GM21367 (cell line): ENCODE measurements at regions not wholly inside any gene's neighbourhood (a gene's known extent, or its start where the extent isn't known, plus 50 kb on each side); places are given as distances from the start of the nearest gene placed in this dataset.

Source experiments
- ATAC-seq: cut with Tn5 transposase; IDR thresholded peaks from one replicate; pipeline ENCODE4 v1.9.1; 2021; ENCODE audit not compliant: unreplicated experiment

DNA sequence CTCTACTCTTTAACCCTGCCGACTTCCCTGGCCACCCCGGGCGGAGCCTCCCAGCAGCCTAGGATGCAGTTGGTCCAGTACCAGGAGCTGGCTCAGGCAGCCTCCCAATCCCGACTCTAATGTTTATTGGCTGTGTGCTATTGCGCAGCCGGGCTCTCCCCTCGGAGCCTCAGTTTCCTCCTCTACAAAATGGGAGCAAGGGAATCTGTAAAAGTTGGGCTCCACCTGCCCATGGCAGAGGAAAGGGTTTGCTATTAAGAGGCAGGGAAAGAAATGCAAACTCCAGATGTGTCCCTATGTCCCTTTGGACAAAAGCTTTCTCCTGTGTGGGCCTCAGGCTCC lies 140.8 kb upstream of the PJA1 start:
- ATAC-seq = no peak

DNA sequence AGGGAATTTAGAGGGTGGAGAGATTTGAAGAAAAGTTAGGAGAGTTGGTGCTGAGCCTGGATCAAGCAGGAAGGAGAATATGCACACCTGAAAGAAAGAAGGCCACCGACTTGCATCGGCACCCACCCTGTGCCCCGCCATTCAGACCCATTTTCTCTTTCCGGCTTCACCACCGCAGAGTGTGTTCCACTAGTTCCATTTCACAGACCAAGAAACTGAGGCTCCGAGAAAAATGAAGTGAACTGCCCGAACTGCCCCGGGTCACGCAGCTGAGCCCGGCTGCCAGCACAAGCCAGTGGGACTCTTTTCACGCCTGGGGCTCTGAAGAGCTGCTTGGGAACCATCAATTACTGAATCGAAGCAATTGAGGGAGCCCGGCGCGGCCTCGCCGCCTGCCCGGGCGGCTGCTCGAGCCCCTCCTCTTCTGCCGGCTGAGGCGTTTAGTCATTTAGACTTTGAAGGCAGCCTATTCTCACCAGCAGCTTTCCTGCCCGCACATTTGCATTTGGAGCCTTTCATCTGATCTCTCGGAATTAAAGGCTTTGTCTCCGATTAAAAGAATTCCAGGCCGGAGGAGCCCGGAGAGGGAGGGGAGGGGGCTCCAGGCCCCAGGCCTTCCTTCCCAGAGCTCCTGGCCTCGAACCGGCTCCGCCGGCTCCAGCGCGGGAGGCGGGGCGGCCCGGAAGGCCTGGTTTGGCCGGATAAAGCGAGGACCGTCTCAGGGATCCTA lies 140.2 kb upstream of the PJA1 start:
- no peak for ATAC-seq

DNA sequence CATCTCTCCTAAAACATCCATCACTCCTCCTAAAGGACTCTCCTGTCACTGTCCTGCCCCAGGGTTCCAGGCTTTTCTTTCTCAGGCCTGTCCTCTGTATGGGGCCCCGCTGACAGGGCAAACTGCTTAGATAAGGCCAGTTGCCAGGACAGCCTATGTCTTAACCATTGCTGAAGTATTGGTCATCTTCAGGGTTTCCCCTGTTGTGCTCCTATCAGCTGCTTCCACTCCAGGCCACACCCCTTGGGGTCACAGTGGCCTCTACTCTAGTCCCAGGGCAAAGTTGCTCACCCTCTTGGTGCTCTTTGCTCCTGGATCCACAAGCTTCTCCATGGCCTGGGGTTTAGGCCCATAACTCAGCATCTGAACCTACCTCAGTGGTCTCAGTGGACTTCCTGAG lies 138.0 kb upstream of the PJA1 start:
- no peak for ATAC-seq

DNA sequence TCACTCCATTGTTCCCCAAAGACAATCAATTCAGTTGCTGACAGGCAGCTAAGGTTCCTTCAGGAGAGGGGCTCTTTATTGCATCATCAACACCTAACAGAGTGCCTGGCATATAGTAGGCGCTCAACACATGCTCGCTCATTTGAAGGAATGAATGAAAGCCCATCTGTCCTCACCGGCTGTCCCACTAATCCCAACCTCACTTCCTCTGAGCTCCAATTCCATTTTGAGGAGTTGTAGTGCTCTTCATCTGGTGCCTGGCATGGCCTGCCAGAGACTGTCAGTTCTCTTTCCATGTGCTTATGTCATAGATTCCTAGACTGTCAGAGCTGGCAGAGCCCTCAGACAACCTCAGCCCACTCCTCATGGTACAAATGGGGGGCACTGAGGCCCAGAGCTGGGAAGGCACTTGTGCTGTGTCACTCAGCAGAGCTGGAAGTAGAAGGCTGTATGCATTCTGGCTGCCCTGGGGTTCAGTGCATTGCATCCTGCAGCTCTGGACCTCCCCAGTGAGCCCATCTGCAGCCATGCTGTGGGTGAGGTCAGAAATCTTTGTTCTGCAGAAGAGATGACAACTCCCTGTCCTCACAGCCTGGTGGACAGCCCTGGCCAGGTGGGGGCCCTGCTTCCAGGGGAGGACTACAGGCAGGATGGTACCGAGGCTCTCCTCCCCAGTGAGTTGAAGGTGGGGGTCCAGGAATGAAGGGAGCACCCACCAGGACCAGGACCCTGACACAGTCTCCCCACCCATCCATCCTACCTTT lies 134.9 kb upstream of the PJA1 start:
- no peak for ATAC-seq

DNA sequence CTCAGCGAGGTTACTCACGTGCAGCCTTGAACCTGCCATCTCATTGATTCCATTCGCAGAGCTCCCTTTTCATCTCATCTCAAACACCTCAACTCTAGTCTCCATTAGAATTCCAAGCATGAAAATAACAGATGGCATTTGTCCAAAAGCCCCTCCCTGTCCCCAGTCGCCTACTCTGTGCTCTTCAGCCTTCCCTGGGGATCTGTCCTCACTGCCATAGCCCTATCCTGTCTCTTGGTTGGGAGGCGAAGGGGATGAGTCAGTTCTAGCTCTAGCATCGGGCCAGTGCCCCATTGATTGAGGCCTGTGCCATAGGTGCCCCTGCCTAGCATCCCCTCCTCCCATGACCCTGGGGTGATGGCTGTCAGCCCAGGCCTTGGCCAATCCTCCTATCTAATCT lies 134.0 kb upstream of the PJA1 start:
- no peak for ATAC-seq

DNA sequence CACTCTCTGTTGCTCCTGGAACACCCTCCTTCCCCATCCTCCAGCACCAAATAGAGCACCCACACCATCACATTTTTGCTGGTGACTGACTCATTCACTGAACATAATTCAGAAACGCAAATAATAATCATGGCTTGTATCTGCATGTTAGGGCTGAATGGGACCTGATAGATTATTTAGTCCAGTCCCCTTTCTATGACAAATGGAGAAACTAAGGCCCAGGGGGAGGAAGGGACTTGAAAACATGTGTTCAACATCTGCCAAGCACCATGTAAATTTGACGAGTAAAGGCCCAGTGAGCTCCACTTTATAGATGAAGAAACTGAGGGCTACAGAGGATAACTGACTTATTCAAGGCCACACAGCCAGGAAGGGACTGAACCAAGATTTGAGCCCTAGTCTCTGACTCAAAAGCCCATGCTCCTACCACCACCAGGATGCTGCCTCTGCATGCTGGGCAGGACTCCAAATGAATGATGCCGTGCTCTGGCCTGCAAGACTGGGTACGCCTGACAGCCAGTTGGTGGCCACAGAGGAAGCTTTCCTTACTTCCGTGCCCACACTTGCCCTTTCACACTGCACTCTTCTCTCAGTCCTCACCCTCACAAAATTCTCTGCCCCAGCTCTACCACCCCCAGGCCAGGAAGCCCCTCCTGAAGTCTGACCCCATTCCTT lies 133.3 kb upstream of the PJA1 start:
- no peak for ATAC-seq

DNA sequence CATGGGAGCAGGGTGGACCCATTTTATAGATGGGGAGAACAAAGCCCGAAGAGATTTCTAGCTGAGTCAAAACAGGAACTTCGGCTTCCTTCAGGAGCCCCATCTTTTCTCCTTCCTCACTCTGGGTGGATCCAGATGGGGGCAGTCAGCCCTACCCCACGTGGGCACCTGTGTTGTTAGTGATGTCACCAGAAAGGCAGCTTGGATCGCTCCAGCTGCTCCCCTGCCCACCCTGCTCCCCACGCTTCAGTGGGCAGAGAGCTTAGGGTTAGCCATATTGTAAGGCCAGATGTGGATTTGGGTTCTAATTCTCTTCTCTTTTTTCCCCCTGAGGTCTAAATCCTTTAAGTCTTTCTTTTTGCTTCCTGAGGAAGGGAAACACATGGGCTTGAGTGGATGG lies 132.3 kb upstream of the PJA1 start:
- no peak for ATAC-seq

DNA sequence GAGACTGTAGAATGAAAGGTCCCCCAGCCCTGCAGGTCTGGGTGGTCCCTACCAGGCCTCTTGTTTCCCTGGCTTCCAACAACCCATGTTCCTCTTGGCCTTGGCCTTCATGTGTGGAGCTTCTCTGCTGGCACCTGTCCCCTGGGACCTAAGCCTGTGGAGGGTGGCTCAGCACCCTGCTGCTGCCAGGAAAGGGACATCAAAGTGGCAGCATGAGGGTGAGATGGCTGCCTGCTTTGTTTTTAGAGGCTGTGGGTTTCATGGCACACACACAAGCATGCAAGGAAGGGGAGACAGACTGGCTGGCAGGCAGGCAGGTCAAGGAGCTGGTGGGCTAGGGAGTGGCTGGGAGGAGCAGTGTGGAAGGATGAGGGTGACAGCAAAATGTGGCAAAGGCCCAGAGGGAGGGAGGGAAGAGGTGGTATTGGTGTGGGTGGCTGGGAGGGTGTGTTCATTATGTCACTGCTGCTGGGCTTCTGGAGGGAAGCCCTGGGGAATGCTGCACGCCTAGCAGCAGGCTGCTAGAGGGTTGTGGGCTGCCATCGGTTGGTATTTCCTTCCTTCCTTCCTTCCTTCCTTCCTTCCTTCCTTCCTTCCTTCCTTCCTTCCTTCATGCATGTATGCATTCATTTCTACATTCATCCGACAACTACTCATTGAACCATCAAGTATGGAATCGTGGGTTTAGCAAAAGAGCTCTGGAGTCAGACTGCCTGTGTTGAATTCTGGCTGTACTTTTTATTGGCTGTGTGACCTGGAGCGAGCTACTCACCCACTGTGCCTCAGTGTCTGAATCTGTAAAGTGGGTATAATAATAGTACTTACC lies 128.7 kb upstream of the PJA1 start:
- ATAC-seq = no peak

DNA sequence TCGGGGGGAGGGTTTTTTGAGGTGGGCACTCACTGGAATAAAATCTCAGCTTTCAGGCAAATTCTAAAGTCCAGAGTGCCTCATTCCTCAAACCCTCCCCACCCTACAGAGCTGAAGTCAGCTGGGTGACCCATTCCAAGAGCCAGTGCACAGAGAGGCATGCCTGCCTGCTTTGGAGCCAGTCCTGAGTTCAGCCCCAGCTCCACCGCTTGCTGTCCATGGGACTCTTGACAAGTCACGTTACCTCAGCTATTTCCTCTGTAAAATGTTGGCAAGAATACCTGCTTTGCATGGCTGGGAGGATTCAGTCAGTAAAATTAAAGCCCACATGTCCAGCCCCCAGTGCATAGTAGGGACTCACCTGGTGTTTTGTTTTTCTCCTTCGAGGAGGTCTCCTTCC lies 125.9 kb upstream of the PJA1 start:
- no peak for ATAC-seq

DNA sequence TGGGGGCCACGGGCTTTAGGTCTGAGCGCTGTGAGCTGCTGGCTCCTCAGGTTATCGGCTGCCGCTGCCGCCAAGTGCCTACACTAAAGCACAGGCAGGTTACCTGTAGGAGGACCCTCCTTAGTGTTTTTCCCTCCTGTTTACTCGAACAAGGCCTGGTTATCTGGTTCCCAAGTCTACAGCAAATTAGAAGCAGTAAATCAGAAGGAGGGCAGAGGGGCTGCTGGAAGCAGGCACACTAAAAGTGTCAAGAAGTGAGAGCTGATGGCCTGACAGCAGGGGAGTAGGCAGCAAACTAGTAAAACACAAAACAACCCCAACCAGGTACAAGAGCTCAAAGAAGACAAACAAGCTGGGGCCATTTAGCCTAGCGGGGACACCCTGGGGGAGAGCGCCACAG lies 125.0 kb upstream of the PJA1 start:
- no peak for ATAC-seq

DNA sequence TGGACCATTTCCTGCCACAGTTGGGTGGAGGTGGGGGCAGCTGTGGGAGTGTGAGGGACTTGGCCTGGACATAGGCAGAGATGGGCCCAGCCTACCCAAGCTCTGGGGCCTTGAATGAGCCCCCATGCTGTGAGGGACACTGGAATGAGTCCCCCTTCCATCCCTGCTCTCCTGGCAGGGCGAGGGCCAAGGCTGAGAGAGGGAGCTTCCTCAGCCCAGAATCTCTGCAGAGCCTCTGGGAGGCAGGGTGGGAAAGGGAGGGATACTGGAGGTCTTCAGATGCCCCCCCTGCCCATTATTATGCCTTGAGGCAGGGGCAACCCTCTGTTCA lies 124.5 kb upstream of the PJA1 start:
- ATAC-seq = no peak

DNA sequence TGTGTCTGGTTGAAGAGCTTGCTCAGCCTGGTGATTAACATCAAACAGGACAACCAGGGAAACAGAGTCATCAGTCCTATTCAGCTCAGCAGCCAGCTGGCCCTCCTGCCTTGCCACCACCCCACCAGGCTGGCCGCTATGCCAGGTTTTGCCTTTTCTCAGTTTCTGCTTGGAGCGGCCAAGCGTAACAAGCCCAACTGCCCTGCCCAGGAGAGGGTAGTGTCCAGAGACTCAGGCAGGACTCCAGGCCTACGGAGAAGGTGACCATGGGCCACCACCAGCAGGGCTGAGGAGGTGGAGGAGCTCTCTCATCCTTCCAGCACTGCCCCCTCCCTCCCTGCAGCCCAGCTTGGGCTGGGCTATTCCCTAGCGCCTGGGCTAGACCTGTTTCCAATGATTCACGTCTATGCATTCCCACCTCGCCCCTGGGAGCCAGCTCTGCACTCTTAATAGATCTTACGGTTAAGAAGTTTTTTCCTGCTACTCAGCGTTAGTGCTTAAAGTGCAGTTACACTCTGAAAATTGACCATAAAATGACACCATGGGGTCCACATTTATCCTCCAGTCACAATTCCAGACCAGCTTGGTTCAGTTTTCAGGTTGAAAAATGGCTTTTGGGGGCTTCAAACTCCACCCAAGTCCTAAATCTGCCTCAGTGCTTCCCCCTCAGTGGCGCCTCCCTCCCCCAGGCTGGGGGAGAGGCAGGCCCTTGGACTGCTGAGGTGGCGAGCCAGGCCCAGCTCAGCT lies 124.0 kb upstream of the PJA1 start:
- no peak for ATAC-seq

DNA sequence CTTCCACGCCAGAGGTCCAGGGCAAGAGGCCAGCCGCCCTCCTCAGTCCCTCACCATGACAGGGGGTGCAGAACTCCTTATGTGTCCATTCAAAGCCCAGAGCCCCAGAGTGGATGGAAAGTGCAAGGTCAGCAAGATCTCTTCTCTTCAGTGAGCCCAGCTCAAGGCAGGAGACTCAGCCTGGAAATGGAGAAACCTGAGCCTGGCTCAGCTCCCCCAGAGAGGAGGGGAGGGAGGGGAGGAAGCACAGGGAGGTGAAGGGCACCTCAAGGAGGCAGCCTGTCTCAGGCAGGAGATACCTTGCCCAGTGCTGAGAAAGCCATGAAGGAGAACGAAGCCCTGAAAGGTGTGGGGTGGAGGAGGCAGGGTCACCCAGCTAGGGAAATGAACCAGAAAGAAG lies 121.8 kb upstream of the PJA1 start:
- ATAC-seq = no peak

DNA sequence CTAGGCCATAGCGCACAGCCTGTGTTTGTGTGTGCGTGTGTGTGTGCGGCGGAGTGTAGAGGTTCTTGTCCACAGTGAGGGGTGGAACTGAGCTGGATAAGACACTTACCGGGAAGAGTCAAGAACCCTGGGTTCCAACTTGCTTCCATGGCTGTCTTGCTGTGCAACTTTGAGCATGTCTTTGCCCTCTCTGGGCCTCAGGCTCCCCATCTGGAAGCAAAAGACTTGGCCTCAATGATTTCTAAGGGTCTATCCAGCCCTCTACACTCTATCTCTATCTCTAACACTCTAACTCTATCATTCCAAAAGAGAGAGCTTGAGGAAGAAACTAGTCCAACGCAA lies 121.3 kb upstream of the PJA1 start:
- no peak for ATAC-seq

DNA sequence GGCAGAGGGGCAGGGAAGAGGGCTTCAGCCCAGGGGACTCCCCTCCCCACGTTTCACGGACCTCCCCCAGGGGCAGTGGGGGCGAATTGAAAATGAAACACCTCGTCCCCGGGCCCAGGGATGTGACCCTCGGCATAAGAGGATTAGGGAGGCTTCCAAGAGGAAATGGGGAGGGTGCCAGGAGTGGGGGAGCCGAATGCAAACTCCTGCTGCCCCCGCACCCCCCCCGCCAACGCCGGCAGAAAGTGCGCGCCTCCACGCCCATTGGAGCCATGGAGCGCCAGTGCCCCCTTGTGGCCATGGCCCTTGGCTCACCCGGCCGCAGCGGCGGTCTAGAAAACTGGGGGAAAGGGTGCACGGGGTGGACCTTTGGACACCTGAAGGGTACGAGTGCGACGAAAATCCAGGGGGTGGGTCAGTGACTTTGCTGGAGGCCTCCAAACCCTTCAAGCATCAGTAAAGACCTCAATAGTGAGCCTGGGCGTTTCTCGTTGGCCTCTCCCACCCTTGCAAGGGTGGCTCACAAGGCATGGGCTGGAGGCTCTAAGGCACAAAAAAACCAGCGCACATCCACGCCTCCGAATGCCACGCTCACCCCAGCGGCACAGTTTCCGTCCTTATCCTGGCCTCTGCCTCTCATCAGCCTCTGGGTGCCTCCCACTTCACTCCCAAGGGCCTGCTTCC lies 120.8 kb upstream of the PJA1 start:
- ATAC-seq = no peak

DNA sequence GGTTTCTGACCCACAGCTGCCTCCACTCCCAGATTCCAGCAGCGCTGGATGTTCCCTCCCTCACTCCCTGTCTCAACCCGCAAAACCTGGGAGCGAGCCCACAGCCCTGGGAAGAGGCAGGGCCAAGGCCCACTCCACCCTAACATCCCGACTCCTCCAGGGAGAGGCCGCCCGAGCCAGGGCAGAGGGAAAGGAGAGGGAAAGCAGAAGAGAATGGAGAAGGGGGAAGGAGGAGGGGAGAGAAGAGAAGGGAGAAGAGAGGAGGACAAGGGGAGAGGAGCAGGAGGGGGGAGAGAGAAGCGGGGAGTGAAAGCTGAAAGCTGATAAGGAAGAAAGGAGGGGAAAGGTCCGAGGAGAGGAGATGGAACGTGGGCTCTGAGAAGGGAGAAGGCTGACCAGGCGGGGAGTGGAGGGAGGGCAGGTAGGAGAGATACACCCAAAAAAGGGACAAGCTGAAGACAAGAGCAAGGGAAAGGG lies 120.2 kb upstream of the PJA1 start:
- ATAC-seq = no peak

DNA sequence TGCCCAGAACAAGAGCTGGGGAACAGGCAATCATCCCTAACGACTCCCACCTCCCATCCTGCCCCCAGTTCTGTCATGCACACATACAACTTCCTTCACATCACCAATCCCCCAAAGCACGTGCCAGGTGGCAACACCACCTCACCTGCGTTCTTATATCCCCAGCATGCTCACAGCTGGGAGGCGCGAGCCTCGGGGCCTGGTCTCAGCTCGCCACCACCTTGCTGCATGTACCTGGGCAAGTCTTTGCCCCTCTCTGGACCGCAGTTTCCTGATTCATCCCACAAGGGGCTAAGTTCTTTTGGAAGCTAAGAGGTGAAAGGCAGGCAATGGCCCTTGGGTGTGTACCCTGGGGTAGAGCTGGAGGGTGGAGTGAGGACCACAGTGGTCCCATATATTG lies 119.2 kb upstream of the PJA1 start:
- no peak for ATAC-seq

DNA sequence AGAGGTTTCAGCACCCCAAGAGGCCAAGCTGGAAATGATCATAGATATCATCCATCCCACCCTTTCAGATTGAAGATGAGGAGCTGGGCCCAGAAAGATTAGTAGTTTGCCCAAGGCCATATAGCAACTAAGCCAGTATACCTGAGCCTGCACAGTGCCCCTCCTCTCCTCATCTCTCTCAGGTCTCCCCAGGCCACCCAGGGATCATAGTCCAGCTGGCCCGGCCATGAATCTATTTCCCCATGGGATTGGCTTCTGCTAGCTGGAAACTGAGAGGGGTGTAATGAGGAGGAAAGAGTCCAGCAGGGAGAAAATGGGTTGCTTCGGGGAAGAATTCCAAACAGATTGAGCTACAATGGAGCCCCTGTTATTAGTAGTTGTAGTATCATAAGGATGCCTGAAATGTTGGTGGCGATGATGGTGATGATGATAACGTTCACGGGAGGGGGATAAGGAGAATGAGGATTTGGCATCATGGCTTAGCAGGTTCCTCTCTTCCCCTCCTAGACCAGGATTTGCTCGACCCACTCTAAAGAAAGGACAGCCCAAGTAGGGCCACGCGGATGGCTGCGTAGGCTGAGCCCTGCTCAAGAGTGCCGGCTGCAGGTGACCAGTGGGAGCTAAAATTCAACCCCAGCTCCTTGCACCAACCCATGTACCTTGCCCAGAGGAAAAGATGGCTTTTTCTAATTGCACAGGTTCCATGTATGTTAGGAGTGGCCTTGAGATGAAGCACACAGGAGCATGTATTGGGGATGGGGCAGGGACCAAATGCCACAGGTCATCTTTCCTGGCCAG lies 117.8 kb upstream of the PJA1 start:
- ATAC-seq = no peak

DNA sequence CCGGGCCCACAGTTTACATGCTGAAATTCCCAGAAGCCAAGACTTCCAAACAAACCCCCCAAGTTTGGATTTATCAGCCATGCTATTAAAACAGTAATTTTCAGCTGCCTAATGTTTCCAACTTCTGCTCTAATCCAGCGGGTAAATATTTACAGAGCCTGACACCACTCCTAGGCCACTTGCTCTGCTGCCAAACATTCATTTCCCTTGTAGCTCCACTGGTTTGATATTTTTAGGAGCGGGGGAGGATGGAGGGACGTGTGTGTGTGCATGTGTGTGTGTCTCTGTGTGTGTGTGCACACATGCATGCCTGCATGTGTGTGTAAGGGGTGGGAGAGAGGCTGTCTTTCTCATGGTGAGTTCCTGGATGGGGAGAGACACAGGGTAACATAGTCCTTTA lies 115.7 kb upstream of the PJA1 start:
- no peak for ATAC-seq

DNA sequence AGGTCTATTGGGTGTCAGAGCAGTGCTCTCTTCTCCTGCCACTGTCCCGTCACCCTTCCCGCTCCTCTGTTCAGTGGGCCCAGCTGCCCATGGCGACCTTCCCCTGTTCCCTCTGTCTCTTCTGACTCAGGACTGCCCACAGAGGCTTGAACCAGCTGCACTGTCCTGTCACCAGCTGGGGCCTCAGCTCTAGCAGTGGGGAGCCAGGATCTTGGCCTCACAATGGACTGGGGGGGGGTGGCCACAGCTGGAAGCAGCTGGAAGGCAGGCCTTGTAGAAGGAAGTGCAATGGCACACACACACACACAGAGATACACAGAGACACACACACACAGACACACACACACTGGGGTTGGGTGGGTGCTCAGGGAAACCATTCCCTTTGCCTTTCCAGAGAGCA lies 114.0 kb upstream of the PJA1 start:
- ATAC-seq = no peak
